ENCODE measurements at regions not wholly inside any gene's neighbourhood (a gene's known extent, or its start where the extent isn't known, plus 50 kb on each side); places are given as distances from the start of the nearest gene placed in this dataset.
A peak's percentile ranks its signal among the peaks of the same experiment; 100 is the strongest.

GRCh38 chr20:39216195-39216594 lies 254.1 kb downstream of the DHX35 start:
- no peak for DNase-seq (ENCODE audit: low spot score)

- no peak for DNase-seq (ENCODE audit: low spot score)
Observed at GRCh38 chr20:39214828-39215227, 252.7 kb downstream of the DHX35 start.

- no peak for DNase-seq (ENCODE audit: low spot score)
Observed at GRCh38 chr20:39213476-39214145, 251.5 kb downstream of the DHX35 start.

- DNase-seq (ENCODE audit: low spot score) = no peak
Observed at GRCh38 chr20:39211060-39211748, 249.1 kb downstream of the DHX35 start.

GRCh38 chr20:39210341-39211036 lies 248.3 kb downstream of the DHX35 start:
- DNase-seq (ENCODE audit: low spot score) = no peak

- no peak for DNase-seq (ENCODE audit: low spot score)
Observed at GRCh38 chr20:39206899-39207564, 244.9 kb downstream of the DHX35 start.

- peak; percentile 8 for DNase-seq (ENCODE audit: low spot score)
Observed at GRCh38 chr20:39195582-39196021, 233.5 kb downstream of the DHX35 start.

GRCh38 chr20:39190666-39191570 lies 228.8 kb downstream of the DHX35 start:
- DNase-seq (ENCODE audit: low spot score) = no peak

- no peak for DNase-seq (ENCODE audit: low spot score)
Observed at GRCh38 chr20:39188266-39188765, 226.2 kb downstream of the DHX35 start.

- no peak for DNase-seq (ENCODE audit: low spot score)
Observed at GRCh38 chr20:39181490-39181889, 219.3 kb downstream of the DHX35 start.

GRCh38 chr20:39176457-39176856 lies 214.3 kb downstream of the DHX35 start:
- no peak for DNase-seq (ENCODE audit: low spot score)

GRCh38 chr20:39170896-39171463 lies 208.8 kb downstream of the DHX35 start:
- DNase-seq (ENCODE audit: low spot score) = no peak

GRCh38 chr20:39165099-39165498 lies 203.0 kb downstream of the DHX35 start:
- DNase-seq (ENCODE audit: low spot score) = no peak

GRCh38 chr20:39164642-39165041 lies 202.5 kb downstream of the DHX35 start:
- no peak for DNase-seq (ENCODE audit: low spot score)

GRCh38 chr20:39163993-39164392 lies 201.8 kb downstream of the DHX35 start:
- DNase-seq (ENCODE audit: low spot score) = no peak

- no peak for DNase-seq (ENCODE audit: low spot score)
Observed at GRCh38 chr20:39161900-39162299, 199.8 kb downstream of the DHX35 start.

GRCh38 chr20:39155971-39156370 lies 193.8 kb downstream of the DHX35 start:
- DNase-seq (ENCODE audit: low spot score) = no peak

- DNase-seq (ENCODE audit: low spot score) = no peak
Observed at GRCh38 chr20:39152742-39153141, 190.6 kb downstream of the DHX35 start.

- no peak for DNase-seq (ENCODE audit: low spot score)
Observed at GRCh38 chr20:39152126-39152525, 190.0 kb downstream of the DHX35 start.

- no peak for DNase-seq (ENCODE audit: low spot score)
Observed at GRCh38 chr20:39150501-39150900, 188.4 kb downstream of the DHX35 start.

GRCh38 chr20:39146394-39146793 lies 184.2 kb downstream of the DHX35 start:
- no peak for DNase-seq (ENCODE audit: low spot score)
